ENCODE measurements at regions not wholly inside any gene's neighbourhood (a gene's known extent, or its start where the extent isn't known, plus 50 kb on each side); places are given as distances from the start of the nearest gene placed in this dataset.

- TF ChIP-seq POLR2A (IDR thresholded peaks at IDR 0.05), result no peak
- TF ChIP-seq CTCF (IDR thresholded peaks at IDR 0.05), result no peak
Observed at GRCh38 chr17:65355246-65355645, 206.2 kb downstream of the AXIN2 start.
